CD4-positive, alpha-beta T cell treated with Interleukin-17A for 1 hour (primary cell): ENCODE measurements at regions not wholly inside any gene's neighbourhood (a gene's known extent, or its start where the extent isn't known, plus 50 kb on each side); places are given as distances from the start of the nearest gene placed in this dataset.

ENCODE experiments used
- DNase-seq: peaks from one replicate; pipeline ENCODE4 v3.0.0-alpha.2; 2020

DNA sequence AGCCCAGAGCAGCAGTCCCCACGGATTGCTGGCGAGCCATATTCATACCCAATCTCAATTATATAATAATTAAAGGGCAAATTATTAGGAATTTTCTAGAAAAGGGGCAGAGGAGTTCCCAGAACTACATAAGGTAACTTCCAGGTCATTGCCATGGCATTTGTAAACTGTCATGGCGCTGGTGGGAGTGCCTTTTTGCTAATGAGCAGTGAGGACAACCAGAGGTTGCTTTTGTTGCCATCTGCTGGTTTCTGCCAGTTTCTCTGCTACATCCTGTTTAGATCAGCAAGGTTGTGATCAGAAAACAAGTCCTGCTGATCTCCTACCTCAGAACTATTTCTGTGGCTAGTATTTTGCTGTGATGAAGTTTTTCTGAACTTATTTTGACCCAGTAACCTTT, 159.8 kb upstream of the PIEZO2 start:
- DNase-seq: no peak

DNA sequence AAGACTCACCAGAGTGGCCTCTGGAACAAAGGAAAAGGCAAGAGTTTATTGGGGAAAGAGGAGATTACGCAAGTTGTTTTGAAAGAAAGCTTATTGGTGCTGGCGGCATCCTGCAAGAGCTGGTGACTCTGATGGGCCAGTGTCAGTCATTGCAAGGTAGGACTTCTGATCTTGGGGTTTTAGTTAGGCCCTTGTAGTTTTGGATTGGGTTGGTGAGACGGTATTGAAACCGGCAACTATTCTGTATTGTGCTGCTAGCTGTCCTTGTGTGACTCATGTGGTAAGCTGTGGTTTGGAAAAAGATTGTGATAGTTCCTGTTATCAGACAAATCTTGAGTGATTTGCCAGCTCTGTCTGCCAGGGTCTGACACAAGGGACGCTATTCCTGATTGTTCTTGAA, 159.1 kb upstream of the PIEZO2 start:
- DNase-seq: no peak

DNA sequence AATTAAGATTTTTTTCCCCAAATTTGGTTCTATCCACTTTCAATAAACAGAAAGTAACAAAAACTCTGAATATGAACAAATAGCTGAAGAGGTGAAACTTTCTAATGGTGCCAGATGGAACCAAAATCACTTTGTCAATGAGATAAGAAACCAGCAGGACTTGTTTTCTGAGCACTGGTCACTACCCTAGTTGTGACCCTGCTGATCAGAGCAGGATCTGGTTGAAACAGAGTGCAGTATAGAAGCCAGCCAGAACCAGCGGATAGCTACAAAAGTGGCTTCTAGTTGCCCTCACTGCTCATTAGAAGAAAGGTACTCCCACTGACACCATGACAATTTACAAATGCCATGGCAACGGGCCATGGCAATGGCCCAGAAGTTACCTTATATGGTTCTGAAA, 158.3 kb upstream of the PIEZO2 start:
- no peak for DNase-seq

DNA sequence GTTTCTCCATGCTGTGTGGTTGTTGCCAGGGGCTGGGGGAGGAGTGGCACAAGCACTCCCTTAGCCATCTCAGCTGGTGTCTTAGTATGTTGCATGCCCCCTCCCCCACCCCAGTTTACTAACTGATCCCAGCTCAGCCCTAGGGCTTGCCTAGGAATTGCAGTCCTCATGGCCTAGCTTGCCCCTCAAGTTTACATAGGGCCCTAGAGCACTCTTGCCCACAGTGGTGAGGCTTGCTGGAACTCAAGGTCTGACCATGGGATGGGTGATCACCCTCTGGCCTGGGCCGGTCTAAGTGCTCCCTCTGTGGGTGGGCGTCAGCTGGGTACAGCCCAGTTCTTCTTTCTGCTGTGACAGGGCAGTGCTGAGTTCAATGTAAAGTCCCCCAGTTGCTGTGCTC, 156.1 kb upstream of the PIEZO2 start:
- DNase-seq: no peak

DNA sequence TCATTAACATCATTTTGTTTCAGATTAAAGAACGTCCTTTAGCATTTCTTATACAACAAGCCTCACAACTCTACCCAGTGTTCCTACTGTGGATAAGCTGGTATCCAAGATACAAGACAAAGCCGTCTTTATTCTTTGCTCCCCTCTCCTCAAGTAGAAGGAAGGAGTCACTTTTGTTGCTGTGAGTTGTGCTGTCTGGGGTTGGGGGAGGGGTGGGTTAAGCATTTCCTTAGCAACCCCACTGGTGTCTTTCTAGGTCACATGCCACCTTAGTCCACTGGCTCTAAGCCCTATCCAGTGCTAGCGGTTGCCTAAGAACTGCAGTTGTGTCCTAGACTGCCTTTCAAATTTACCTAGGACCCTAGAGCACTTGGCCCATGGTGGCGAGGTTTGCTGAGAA, 155.6 kb upstream of the PIEZO2 start:
- no peak for DNase-seq

DNA sequence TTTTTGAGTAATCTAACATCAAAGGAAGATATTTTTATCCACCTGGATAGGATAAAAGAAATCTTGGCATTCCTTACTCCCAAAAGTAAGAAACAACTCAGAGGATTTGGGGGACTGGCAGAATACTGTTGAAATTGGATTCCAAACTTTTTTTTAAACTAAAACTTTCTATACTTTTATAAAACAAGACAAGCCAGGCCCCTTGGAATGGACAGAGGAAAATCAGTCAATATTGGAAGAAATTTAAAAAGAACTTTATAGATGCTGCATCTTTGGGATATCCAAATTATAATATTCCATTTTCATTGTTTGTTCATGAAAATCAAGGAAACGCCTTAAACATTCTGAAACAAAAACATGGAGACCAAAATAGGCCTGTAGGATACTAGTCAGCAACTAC, 147.6 kb upstream of the PIEZO2 start:
- DNase-seq: no peak

DNA sequence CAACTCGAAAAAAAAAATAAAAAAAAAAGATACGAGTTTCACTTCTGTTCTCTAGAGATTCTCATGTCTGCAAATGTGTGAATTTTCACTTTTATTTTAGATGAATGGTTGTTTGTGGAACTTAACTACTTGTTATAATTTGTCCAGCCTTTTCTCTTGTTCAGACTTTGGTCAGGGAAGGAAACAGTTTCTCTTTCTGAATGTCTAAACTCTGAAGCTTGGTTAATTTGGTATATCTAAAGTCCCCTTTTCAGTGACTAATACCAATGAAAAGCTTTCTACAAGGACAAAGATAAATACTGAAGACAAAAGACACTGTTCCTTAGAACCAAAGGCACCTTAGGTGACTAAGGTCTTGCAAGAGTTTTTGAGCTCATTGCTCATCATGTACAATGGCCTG, 144.4 kb upstream of the PIEZO2 start:
- DNase-seq: no peak

DNA sequence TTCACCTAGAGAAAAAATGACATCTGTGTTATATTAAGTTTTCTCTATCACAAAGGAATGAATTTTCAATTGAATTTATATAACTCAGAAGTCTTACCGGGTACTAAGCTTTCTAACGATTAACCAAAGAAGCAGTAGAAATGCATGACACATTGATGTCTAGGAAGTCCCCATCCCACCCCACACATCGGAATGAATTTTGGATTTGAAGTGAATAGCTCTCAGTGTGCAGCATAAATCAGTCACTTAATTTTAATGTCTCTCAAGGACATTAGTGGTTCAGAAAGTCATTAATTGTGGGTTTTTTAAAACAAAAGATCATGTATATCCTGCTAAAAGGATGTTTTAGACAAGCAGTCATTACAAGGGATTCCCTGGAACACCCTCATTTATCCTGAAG, 141.4 kb upstream of the PIEZO2 start:
- no peak for DNase-seq

DNA sequence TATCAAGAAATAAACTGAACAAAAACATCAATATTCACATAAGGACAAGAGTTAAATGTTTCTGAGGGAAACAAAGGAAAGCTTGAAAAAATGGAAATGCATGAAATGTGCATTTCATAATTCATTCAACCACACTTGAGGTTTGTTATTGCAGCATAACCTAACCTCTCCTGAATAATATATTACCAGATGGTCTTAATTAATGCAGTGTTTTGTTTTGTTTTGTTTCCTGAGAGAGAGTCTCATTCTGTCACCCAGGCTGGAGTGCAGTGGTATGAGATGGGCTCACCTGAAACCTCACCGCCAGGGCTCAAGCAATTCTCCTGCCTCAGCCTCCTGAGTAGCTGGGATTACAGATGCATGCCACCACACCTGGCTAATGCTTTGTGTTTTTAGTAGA, 139.9 kb upstream of the PIEZO2 start:
- no peak for DNase-seq

DNA sequence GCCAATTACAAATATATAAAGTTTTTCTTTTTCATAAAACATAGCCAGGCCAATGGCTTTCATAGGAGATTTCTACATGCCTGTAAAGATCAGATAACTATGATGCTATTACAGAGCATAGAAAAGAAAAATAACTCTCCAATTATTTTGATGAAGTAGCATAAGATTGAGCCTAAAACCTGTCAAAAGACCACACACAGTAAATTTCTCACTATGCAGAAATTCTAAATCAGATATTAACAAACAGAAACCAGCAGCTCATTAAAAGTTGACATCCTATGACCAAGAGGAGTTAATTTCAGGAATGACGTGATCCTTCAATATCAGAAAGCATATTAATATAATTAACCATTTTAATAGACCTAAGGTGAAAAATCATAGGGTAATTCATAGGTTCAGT, 139.0 kb upstream of the PIEZO2 start:
- DNase-seq: no peak

DNA sequence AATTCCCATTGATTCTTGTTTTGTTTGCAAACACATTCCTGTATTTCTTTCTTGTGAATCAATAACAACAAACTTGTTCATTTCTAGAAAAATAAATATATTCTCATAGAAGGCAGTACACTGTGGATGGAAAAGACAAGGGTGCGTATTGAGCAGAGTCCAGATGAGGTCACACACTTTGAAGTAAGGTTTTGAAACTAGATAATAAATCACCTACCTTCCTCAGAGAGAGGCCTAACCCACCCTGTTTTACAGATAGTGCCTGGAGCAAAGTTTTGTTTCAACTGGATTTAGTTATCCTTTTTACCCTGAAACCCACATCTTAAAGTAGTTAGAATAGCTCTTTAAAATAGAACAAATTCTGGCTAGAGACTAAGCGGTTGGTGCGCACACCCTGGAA, 137.1 kb upstream of the PIEZO2 start:
- DNase-seq: no peak

DNA sequence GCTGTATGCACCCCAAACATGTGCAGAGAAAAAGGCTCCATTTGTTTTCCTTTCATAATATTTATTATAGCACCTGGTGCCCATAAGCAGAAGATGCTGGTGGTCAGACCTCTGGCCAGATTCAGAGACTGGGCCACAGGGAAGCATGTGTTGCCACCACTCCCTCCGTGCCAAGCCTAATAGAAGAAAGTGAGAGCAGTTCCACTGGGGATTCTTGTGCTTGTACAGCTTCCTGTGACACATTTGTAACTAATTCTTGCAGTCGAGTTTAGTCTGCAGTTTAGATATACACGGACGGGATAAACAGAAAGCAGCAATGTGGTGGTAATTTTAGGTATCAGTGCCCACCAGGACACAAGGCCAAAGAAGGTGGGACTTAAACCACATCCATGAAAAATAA, 135.4 kb upstream of the PIEZO2 start:
- DNase-seq: no peak

DNA sequence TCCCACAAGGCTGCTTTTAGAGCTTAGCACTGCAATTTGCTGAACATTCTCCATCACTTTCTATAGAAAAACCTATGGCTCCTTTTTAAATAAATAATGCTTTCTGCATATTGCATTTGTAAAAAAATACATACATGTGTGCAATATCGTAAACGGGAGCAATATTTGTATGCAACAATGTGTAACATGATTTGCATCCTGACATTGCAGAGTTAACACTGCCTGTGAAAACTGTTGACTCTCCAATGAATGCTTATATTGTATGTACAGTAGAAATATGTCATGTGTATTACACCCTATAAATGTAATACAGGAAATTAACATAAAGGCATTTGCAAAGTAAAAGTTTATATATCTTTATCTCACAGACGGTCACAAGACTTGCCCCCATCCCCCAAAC, 135.0 kb upstream of the PIEZO2 start:
- DNase-seq: no peak

DNA sequence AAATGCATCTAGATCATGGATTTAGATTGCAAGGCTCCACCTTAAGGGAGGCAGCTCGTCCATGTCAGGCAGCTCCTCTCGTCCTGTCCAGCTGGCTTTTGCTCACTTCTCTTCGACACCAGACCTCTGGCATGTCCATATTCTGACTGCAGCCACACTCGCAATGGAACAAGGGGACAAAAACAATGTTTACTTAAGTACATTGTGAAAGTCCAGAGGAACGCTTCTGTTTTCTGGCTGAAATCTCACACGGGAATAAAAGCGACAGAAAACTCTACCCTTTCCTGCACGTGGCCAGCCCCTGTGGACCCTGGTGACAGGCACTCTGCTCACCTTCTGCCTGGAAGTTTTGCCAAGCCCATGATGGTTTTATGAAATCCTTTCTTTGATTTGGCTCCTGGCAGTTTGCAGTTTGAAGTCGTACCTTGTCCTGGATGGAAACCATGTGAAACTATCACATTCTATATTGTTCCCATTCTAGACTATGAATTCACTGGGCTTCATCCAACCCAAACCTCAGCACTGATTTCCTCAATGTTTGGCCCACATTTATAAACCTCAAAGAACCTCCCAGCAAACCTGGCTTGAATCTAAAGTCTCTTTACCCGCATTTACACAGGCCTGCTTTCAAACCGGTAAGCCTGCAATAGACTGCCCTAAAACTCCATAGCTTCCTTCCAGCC, 134.3 kb upstream of the PIEZO2 start:
- DNase-seq: no peak

DNA sequence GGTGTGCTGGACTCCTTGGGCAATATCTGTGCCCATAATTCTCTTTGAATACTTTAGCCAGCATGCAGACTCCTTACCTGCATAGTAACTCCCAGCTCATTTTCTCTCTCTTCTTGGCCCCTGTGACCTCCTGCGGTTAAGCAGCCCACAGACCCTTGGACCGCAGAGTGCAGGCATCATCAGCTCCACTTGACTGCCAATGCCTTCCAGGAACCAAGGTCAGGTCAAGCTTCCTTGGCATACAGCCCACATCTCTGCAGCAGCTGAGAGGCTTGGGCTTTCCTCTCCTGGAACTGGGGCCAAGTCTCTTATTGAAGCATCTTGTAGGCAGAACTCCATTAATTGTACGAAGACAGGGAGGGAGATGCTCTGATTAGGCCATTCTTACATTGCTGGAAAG, 130.1 kb upstream of the PIEZO2 start:
- no peak for DNase-seq

DNA sequence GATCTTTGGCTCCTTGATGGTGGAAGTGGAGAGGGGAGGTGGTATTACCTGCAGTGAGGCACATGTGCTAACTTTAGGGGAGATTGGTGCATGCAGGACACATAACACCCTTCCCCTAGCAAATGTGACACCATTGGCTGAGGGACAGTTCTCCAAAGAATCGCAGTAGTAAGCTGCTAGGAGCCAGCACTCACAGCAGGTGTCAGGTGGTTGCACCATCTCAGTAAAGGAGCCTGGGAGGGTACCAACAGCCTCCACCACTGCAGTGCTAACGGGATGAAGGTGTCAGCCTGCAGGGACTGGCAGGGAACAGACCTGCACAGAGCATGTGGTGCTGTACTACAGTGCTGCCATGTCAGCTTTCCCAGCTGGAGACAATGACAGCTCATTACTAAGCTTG, 127.3 kb upstream of the PIEZO2 start:
- no peak for DNase-seq

DNA sequence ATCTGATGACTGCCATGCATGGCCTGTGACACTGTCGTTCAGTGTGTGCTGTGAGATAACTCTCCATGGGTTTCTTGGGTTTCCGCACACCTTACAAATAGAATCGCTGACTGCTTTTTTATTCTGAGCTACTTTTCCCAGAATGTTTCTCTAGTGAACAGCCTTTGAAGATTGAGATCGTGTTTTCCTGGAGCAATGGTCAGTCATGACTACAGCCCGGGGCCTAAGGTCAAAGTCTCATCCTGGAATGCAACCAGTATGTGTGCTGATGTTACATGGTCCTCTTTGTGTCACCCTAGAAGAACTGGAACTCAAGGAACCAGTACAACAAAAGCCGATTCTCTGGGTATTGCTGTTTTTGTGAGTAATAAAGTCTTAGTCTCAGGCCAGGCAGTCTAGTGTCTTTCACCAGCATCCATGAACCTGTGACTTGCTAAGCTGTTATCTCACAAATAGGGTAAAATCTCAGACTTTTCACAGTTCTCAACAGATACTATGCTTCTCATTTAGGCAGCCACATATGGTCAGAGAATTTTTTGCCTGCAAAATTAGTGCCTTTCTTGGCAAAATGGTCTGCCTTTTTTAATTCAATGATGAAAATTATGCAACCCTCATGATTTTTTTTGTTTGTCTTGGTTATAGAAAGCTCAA, 124.9 kb upstream of the PIEZO2 start:
- DNase-seq: no peak

DNA sequence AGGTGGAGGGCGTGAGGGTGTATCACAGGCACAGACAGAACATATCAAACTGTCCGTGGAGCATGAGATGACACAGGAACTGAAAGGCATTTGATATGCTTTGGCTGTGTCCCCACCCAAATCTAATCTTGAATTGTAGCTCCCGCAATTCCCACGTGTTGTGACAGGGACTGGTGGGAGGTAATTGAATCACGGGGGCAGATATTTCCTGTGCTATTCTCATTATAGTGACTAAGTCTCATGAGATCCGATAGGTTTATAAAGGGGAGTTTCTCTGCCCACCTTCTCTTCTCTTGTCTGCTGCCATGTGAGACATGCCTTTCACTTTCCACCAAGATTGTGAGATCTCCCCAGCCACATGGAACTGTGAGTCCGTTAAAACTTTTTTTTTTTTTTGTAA, 123.1 kb upstream of the PIEZO2 start:
- no peak for DNase-seq

DNA sequence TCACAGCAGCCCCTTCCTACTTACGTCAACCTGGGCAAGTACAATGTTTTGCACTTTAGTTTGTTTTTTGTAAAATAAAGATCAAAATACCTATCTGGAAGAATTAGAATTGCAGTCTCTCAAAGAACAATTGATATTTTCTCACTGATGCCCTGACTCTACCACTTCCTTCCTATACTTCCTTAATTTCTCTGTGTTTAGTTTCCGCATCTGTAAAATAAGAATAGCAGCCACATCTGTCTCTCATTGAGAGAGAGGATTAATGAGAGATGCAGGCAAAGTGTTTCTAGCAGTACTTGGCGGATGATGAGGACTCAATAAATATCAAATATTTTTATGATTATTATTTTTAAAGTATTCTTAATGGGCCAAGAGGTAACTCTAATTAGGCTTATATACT, 122.6 kb upstream of the PIEZO2 start:
- no peak for DNase-seq

DNA sequence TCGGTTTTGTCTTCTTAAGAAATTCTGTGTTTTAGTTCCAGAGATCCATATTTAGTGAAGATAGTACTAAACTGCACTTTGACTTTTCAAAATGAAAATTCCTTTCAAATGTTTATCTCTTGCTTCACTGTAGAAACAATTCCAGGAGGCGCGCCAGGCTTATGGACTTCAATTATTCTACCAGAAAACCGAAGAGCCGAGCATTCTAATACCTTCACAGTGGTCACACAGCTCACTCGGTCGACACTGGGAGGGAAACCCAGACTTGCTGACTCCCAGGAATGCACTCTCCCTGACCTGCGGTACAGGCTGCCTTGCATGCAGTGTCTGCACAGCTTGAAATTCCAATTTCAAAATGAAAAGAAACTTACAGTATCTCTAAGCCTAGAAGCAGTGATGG, 119.9 kb upstream of the PIEZO2 start:
- no peak for DNase-seq

DNA sequence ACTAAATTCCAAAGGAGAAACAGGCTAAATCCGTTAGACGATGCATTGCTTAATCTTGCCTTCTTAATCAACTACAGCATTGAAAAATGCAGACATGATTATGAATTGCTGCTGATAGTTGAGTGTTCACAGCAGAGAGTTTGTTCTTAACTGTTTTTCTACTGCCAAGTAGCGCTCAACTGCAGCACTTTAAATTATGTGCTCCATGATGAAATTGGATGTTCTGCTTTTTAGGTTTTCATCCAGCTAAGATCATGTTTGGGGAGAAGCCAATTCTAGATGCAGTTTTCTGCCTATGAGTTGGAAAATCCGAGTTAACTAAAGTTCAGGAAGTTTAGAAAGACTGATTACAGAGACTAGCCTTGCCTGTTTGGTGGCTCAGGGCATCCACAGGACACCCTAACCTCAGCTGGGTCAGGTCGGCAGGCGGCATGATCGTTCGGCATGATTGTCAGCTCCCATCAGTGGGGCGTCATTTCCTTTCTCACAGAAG, 119.4 kb upstream of the PIEZO2 start:
- DNase-seq: no peak

DNA sequence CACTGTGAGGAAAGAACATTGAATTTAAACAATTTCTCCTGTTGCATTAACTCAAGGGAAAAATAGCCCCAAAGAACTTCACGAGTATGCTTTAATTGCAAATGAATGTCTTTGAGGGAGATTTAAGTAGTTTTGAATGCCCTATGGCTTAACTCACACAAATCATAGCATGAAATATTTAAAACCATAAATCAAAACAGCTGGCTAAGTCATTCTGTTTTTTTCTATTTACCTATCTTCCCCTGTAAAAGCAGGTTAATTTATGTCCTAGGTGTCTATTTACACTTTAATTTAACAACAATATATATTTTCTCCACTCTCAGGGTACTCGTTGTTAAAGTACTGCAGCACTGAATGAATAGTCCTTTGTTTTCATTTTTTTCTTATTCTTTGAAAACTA, 118.8 kb upstream of the PIEZO2 start:
- DNase-seq: no peak

DNA sequence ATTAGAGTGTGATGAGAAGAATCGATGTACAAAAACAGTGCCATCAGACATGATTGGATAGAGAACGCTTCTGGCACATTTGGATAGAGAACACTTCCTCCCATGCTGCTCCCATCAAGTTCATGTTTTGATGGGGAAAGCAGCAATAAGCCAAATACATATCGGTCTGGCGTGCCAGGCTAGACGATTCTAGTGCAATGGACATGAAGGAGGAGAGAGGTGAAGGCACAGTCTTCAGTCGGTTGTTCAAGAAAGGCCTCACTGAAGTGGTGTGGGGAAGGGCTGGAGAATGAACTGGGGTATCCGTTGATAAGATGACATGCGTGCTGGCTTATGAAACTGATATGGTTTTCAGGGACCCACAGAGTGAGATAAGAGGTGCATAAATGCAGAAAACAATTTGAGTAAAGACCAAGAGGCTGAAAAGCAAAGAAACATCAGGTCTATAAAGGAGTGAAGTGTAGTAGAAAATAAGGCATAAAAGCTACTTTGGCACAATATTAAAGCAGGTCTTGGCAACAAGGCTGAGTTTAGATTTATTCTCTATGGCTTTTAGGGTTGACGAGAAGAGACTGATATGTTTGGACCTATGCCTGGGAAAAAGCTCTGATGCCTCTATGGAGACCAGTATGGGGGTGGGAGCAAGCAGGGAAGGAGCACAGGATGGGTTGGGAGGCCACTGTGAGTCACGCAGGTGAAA, 117.6 kb upstream of the PIEZO2 start:
- no peak for DNase-seq

DNA sequence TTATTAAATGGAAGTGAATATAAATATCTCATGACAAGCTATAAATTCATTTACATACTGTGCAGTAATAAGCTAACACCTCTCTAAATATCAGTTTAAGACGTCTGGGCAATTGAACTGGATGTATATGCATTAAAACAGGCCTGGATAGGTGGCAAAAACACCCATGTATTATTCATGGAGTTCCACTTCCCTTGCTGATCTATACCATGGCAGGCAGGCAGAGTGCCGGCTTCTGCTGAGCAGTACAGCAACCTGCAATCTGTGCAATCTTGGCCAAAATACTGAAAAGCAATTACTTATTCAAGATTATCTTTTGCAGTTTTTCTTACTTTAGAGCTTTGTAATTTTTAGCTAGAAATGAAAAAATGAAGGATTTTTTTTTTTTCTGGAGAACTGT, 112.1 kb upstream of the PIEZO2 start:
- DNase-seq: no peak
